ENCODE measurements at regions not wholly inside any gene's neighbourhood (a gene's known extent, or its start where the extent isn't known, plus 50 kb on each side); places are given as distances from the start of the nearest gene placed in this dataset.

DNA sequence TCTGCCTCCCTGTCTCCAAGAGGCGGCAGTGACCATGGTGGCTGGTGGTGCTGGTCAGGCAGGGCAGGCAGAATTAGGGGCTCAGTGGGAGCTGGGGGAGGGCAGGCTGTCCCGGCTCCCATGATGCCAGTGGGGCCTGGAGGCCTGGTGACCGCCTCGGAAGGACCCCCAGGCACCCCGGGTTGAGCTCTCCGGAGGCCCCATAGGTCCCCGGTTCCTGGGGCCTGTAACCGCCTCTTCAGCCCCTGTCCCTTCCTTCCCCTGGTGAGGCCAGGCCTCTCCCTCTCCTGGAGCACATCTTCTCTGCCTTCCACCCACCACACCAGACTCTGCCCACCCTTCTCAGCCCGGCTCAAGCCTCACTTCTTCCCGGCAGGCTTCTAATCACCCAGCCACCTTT is 117.7 kb upstream of the GSC start:
- ChIA-PET CTCF (no interaction called here), POLR2A (no interaction called here)

DNA sequence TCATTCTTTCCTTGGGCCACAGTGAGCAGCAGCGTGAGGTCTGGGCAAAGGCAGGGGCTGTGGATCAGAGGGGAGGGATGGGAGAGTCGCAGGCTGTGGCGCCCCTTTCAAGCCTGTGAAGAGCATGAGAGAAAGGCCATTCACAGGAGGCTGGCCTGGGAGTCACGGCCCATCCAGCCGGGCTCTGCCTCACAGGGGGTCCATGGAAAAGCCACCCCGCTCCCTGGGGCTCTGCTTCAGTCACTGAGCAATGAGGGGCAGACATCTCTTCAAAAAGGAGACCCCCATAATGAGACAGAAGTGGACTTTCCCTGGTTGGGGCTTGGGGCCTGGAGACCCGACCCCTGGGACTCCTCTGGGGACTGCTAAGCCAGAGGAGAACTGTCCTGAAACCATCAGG is 117.0 kb upstream of the GSC start:
- DNase-seq (ENCODE audit: low read depth, low spot score): no peak
- ChIA-PET POLR2A (no interaction called here), CTCF (no interaction called here)
- TF ChIP-seq CTCF (IDR thresholded peaks at IDR 0.05; ENCODE audit: insufficient read depth, low read length, missing control alignments): no peak
- no peak overlapping the region for H3K4me3 ChIP-seq (ENCODE audit: low read depth, low read length)

More for the DNA sequence above, 117.7 kb upstream of the GSC start:
- TF ChIP-seq CTCF (IDR thresholded peaks at IDR 0.05; ENCODE audit: insufficient read depth, low read length, missing control alignments): no peak
- DNase-seq (ENCODE audit: low read depth, low spot score): no peak
- no peak overlapping the region for H3K4me3 ChIP-seq (ENCODE audit: low read depth, low read length)

- CTCF ChIA-PET: no interaction called here
- TF ChIP-seq CTCF (IDR thresholded peaks at IDR 0.05; ENCODE audit: insufficient read depth, low read length, missing control alignments): no peak
- POLR2A ChIA-PET: no interaction called here
- H3K4me3 ChIP-seq (ENCODE audit: low read depth, low read length): no peak overlapping the region
- no peak for DNase-seq (ENCODE audit: low read depth, low spot score)
Measured at GRCh38 chr14:94885481-94886155, 115.7 kb upstream of the GSC start.

DNA sequence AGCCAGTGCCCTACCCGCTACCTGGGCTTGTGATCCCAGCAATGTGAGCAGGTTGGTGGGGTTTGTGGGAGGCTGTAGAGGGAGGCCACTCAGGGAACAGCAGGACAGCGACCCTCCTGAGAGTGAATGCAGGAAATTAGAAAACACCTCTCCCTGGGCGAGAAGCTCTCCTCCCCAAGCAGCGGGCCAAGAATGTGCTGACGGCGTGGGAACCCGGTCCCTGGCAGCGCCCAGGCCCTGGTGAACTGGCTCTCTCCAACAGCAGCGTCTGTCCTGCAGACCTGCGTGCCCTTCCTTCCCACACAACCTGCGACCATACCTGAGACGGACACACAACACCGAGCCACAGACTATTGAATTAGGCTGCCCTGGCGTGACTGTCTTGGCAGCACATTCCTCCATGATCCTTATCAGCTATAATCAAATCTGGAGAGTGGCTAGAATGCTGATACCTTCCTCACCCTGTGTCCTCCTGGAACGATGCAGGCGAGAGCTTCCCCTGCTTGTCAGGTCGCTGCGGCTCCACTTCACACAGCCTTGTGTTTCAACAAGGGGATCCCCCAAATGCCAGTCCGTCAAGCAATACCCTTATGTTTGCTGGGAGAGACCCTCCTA is 114.8 kb upstream of the GSC start:
- ChIA-PET CTCF (no interaction called here), POLR2A (no interaction called here)
- TF ChIP-seq CTCF (IDR thresholded peaks at IDR 0.05; ENCODE audit: insufficient read depth, low read length, missing control alignments): no peak
- no peak overlapping the region for H3K4me3 ChIP-seq (ENCODE audit: low read depth, low read length)
- DNase-seq (ENCODE audit: low read depth, low spot score): no peak

DNA sequence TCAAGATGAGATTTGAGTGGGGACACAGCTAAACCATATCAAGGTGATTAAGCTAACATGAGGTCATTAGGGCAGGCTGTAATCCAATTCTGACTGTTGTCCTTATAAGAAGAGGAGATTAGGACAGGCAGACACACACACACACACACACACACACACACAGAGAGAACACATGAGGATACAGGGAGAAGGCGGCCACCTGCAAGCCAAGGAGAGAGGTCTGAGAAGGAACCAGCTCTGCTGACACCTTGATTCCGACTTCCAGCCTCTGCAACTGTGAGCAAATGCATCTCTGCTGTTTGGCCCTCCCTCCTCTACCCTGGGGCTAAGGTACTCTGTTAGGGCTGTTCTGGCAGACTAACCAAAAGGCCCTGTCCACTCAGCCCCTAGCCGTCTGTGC is 112.5 kb upstream of the GSC start:
- TF ChIP-seq CTCF (IDR thresholded peaks at IDR 0.05; ENCODE audit: insufficient read depth, low read length, missing control alignments): no peak
- no peak for DNase-seq (ENCODE audit: low read depth, low spot score)
- ChIA-PET CTCF (no interaction called here), POLR2A (no interaction called here)
- no peak overlapping the region for H3K4me3 ChIP-seq (ENCODE audit: low read depth, low read length)

GRCh38 chr14:94880876-94881275 is 111.0 kb upstream of the GSC start:
- no peak overlapping the region for H3K4me3 ChIP-seq (ENCODE audit: low read depth, low read length)
- TF ChIP-seq CTCF (IDR thresholded peaks at IDR 0.05; ENCODE audit: insufficient read depth, low read length, missing control alignments): no peak
- ChIA-PET CTCF (no interaction called here), POLR2A (no interaction called here)
- DNase-seq (ENCODE audit: low read depth, low spot score): no peak
